ENCODE measurements at regions not wholly inside any gene's neighbourhood (a gene's known extent, or its start where the extent isn't known, plus 50 kb on each side); places are given as distances from the start of the nearest gene placed in this dataset.

GRCh38 chr1:82795508-82796149 is 994.9 kb downstream of the ADGRL2 start:
- TF ChIP-seq CTCF (IDR thresholded peaks at IDR 0.05): no peak

- TF ChIP-seq CTCF (IDR thresholded peaks at IDR 0.05): no peak
Measured at GRCh38 chr1:82792151-82792550, 991.4 kb downstream of the ADGRL2 start.

GRCh38 chr1:82790556-82790955 is 989.8 kb downstream of the ADGRL2 start:
- TF ChIP-seq CTCF (IDR thresholded peaks at IDR 0.05): no peak

- no peak for TF ChIP-seq CTCF (IDR thresholded peaks at IDR 0.05)
Measured at GRCh38 chr1:82788660-82789059, 987.9 kb downstream of the ADGRL2 start.

GRCh38 chr1:82788038-82788437 is 987.3 kb downstream of the ADGRL2 start:
- TF ChIP-seq CTCF (IDR thresholded peaks at IDR 0.05): no peak

- TF ChIP-seq CTCF (IDR thresholded peaks at IDR 0.05): no peak
Measured at GRCh38 chr1:82786883-82787282, 986.1 kb downstream of the ADGRL2 start.

- TF ChIP-seq CTCF (IDR thresholded peaks at IDR 0.05): no peak
Measured at GRCh38 chr1:82785268-82785790, 984.6 kb downstream of the ADGRL2 start.

- no peak for TF ChIP-seq CTCF (IDR thresholded peaks at IDR 0.05)
Measured at GRCh38 chr1:82783044-82783443, 982.3 kb downstream of the ADGRL2 start.
